22Rv1 (cell line): ENCODE measurements at regions not wholly inside any gene's neighbourhood (a gene's known extent, or its start where the extent isn't known, plus 50 kb on each side); places are given as distances from the start of the nearest gene placed in this dataset.

Source experiments
- H3K27ac ChIP-seq: fragments of 450-650 bp; 2 replicates; pipeline ENCODE4 v1.5.1; 2017
- ZFX ChIP-seq: fragments of 450-650 bp; IDR thresholded peaks from 2 replicates; pipeline ENCODE4 v1.6.1; 2017; ENCODE audit warnings: antibody characterized with exemption, borderline replicate concordance
- TF ChIP-seq, protein P1 (sequence below): fragments of 450-650 bp; IDR thresholded peaks from 2 replicates; pipeline ENCODE4 v1.5.1; 2017; ENCODE audit warnings: mild to moderate bottlenecking

DNA sequence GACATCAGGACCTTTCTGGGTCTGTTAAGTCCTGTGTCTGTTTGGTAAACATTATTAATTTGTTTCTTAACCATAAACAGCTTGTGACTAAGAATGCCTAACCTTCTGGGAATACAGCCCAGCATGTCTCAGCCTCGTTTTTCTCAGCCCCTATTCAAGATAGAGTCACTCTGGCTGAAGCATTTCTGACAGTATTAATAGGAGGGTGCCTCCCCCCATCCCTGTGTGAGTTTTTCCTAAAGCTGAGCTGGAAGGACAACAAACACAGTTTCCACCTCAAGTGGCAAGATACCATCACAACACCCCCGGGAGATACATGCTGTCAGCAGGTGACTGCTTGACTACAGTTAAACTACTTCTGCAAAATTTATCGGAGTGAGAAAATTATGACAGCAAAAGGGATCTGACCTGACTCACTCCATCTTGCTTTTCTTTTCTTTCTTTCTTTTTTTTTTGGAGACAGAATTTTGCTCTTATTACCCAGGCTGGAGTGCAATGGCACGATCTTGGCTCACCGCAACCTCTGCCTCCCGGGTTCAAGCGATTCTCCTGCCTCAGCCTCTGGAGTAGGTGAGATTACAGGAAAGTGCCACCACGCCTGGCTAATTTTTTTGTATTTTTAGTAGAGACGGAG, 59.3 kb upstream of the ABCC4 start:
- TF ChIP-seq, protein P1, sequence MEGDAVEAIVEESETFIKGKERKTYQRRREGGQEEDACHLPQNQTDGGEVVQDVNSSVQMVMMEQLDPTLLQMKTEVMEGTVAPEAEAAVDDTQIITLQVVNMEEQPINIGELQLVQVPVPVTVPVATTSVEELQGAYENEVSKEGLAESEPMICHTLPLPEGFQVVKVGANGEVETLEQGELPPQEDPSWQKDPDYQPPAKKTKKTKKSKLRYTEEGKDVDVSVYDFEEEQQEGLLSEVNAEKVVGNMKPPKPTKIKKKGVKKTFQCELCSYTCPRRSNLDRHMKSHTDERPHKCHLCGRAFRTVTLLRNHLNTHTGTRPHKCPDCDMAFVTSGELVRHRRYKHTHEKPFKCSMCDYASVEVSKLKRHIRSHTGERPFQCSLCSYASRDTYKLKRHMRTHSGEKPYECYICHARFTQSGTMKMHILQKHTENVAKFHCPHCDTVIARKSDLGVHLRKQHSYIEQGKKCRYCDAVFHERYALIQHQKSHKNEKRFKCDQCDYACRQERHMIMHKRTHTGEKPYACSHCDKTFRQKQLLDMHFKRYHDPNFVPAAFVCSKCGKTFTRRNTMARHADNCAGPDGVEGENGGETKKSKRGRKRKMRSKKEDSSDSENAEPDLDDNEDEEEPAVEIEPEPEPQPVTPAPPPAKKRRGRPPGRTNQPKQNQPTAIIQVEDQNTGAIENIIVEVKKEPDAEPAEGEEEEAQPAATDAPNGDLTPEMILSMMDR, result no peak
- TF ChIP-seq ZFX, result no peak
- no peak overlapping the region for H3K27ac ChIP-seq

GRCh38 chr13:95361686-95362085, 60.4 kb upstream of the ABCC4 start:
- TF ChIP-seq ZFX, result no peak
- TF ChIP-seq, protein P1, result no peak
- no peak overlapping the region for H3K27ac ChIP-seq

GRCh38 chr13:95362666-95363065, 61.4 kb upstream of the ABCC4 start:
- no peak overlapping the region for H3K27ac ChIP-seq
- TF ChIP-seq ZFX, result no peak
- TF ChIP-seq, protein P1, result no peak

GRCh38 chr13:95367309-95367843, 66.1 kb upstream of the ABCC4 start:
- no peak overlapping the region for H3K27ac ChIP-seq
- TF ChIP-seq, protein P1, result no peak
- no peak for TF ChIP-seq ZFX

- TF ChIP-seq ZFX, result no peak
- TF ChIP-seq, protein P1, result no peak
- no peak overlapping the region for H3K27ac ChIP-seq
Measured at GRCh38 chr13:95368998-95369397, 67.7 kb upstream of the ABCC4 start.

DNA sequence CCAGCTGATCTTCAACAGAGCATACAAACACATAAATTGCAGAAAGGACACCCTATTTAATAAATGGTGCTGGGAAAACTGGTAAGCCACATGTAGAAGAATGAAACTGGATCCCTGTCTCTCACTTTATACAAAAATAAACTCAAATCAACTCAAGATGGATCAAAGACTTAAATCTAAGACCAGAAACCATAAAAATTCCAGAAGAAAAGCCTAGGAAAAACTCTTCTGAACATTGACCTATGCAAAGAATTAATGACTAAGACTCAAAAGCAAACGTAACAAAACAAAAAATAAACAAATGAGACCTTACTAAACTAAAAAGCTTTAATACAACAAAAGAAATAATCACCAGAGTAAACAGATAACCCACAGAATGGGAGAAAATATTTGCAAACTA, 74.5 kb upstream of the ABCC4 start:
- H3K27ac ChIP-seq, result no peak overlapping the region
- TF ChIP-seq, protein P1, result no peak
- no peak for TF ChIP-seq ZFX

DNA sequence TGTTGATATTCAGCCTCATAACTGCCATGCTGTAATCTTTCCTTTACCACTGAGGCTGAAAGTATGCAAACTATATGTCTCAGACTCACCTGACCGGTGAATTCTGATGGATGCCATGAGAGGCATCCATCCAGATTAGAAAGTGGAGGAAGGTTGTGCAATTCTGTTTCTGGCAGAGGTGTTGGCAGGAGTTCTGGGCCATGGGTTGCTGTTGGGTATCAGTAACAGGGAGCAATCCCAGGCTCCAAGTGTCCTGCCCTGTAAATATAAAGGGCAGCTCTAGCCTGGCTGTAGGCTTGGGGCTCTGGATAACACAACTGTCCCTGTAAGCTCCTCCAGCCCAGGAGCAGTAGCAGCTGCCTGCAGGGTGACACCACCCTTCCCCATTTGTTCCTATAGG, 77.4 kb upstream of the ABCC4 start:
- TF ChIP-seq, protein P1, result no peak
- no peak for TF ChIP-seq ZFX
- H3K27ac ChIP-seq, result no peak overlapping the region
